ENCODE measurements at regions not wholly inside any gene's neighbourhood (a gene's known extent, or its start where the extent isn't known, plus 50 kb on each side); places are given as distances from the start of the nearest gene placed in this dataset.

DNA sequence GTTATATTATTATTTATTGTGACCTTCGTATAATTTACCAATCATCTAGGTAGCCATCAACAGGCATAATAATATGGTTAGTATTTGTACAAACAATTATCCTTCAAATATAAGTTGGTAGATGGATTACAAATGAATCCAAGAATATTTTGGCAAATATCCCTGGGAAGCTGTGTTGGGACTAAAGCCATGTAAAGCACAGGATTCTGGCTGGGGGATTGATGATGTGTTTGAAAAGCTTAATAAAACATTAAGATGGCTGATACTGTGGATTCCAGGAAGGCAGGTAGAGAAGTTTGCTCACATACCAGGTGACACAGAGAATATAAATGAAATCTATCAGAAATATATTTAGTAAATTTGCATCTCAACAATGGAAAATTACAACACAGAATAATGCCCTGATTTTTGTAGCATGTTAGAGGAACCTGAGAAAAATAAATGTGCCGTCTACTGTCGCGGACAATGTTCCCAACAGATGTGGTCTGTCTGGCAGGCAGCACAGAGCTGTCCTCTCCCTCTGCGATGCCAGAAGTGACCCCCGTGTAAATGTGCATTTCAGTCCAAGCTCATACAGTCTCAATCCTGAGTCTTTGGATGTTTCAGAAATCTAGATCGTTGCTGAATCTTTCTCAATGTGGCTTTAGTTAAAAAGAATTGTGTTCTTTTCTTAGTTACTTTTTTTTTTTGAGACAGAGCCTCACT is 125.0 kb downstream of the TEX36 start:
- TF ChIP-seq EZH2 (IDR thresholded peaks at IDR 0.05; ENCODE audit: insufficient read depth, poor library complexity, severe bottlenecking): no peak
- TF ChIP-seq EZH2phosphoT487 (IDR thresholded peaks at IDR 0.05; ENCODE audit: insufficient read depth, low read depth): no peak
